DOHH2 (cell line): ENCODE measurements at regions not wholly inside any gene's neighbourhood (a gene's known extent, or its start where the extent isn't known, plus 50 kb on each side); places are given as distances from the start of the nearest gene placed in this dataset.

Experiments used
- EZH2phosphoT487 ChIP-seq: fragments of 200-600 bp; sonication (generic); IDR thresholded peaks from 2 replicates; pipeline ENCODE4 v1.6.1; 2017; ENCODE audit warnings: borderline replicate concordance, mild to moderate bottlenecking, antibody characterized with exemption, low read length, moderate library complexity, mixed read lengths
- TF ChIP-seq, protein P1 (sequence below): fragments of 200-600 bp; sonication (generic); IDR thresholded peaks from one replicate; pipeline ENCODE4 v1.5.1; 2014; ENCODE audit warnings: antibody characterized with exemption, mild to moderate bottlenecking, low read depth, low read length; ENCODE audit not compliant: poor library complexity, severe bottlenecking

DNA sequence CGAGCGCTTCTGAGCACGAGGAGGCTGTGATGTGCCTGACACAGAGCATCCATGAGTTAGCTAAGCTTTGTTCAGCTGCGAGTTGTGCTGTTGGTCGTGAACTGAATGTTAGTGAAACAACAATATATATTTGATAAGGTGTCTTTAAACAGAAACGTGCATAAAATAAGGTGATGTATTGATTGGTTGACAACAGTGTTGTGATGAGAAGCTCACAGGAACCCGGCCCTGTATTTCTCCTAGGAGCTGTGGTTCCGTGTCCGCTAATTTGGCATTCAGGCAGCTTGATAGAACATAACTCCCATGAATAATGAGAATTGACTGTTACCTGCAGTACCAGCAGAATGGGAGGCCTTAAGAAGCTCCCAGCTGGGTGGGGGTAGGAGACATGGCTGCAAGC, 146.4 kb upstream of the MYCN start:
- TF ChIP-seq, protein P1, sequence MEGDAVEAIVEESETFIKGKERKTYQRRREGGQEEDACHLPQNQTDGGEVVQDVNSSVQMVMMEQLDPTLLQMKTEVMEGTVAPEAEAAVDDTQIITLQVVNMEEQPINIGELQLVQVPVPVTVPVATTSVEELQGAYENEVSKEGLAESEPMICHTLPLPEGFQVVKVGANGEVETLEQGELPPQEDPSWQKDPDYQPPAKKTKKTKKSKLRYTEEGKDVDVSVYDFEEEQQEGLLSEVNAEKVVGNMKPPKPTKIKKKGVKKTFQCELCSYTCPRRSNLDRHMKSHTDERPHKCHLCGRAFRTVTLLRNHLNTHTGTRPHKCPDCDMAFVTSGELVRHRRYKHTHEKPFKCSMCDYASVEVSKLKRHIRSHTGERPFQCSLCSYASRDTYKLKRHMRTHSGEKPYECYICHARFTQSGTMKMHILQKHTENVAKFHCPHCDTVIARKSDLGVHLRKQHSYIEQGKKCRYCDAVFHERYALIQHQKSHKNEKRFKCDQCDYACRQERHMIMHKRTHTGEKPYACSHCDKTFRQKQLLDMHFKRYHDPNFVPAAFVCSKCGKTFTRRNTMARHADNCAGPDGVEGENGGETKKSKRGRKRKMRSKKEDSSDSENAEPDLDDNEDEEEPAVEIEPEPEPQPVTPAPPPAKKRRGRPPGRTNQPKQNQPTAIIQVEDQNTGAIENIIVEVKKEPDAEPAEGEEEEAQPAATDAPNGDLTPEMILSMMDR, result no peak
- TF ChIP-seq EZH2phosphoT487, result no peak
